OCI-LY1 (cell line): ENCODE measurements at regions not wholly inside any gene's neighbourhood (a gene's known extent, or its start where the extent isn't known, plus 50 kb on each side); places are given as distances from the start of the nearest gene placed in this dataset.

Experiments
- H2AFZ ChIP-seq: fragments of 200-600 bp; sonication (generic), shearing (Covaris generic); 2 replicates; pipeline ENCODE4 v1.6.0; 2014; ENCODE audit warnings: antibody characterized with exemption, mild to moderate bottlenecking, low read length
- H3F3A ChIP-seq: fragments of 200-600 bp; sonication (generic), shearing (Covaris generic); 2 replicates; pipeline ENCODE4 v1.6.0; 2014; ENCODE audit warnings: mild to moderate bottlenecking, antibody characterized with exemption, low read length, moderate library complexity; ENCODE audit not compliant: insufficient read depth
- H3K27ac ChIP-seq: fragments of 200-600 bp; sonication (generic); 2 replicates; pipeline ENCODE4 v1.5.1; 2014; ENCODE audit warnings: low read length, mixed run types, mild to moderate bottlenecking, low read depth; ENCODE audit not compliant: poor library complexity, severe bottlenecking
- H3K27me3 ChIP-seq: fragments of 200-600 bp; sonication (generic); 2 replicates; pipeline ENCODE4 v1.6.0; 2014; ENCODE audit warnings: antibody characterized with exemption, mild to moderate bottlenecking, low read length, moderate library complexity; ENCODE audit not compliant: insufficient read depth
- H3K36me3 ChIP-seq: fragments of 200-600 bp; sonication (generic); 2 replicates; pipeline ENCODE4 v1.6.1; 2014; ENCODE audit warnings: mild to moderate bottlenecking, antibody characterized with exemption, low read length, moderate library complexity, mixed read lengths; ENCODE audit not compliant: insufficient read depth
- H3K4me1 ChIP-seq: fragments of 200-600 bp; sonication (generic); 2 replicates; pipeline ENCODE4 v1.5.1; 2014; ENCODE audit warnings: mild to moderate bottlenecking, low read length, moderate library complexity; ENCODE audit not compliant: insufficient read depth, severe bottlenecking
- H3K4me2 ChIP-seq: fragments of 200-600 bp; sonication (generic), shearing (Covaris generic); 2 replicates; pipeline ENCODE4 v1.6.1; 2014; ENCODE audit warnings: low read length
- H3K4me3 ChIP-seq: fragments of 200-600 bp; sonication (generic); 2 replicates; pipeline ENCODE4 v1.5.1; 2014; ENCODE audit warnings: low read length, low read depth, mild to moderate bottlenecking, mixed read lengths; ENCODE audit not compliant: poor library complexity, severe bottlenecking
- H3K79me2 ChIP-seq: fragments of 200-600 bp; shearing (Covaris generic); 2 replicates; pipeline ENCODE4 v1.6.1; 2016; ENCODE audit warnings: mixed run types, low read length, mixed read lengths; ENCODE audit not compliant: insufficient read depth
- H3K9ac ChIP-seq: fragments of 200-600 bp; sonication (generic), shearing (Covaris generic); 2 replicates; pipeline ENCODE4 v1.6.1; 2014; ENCODE audit warnings: mild to moderate bottlenecking, low read length, mixed read lengths
- H3K9me2 ChIP-seq: fragments of 200-600 bp; sonication (generic), shearing (Covaris generic); 2 replicates; pipeline ENCODE4 v1.6.1; 2014; ENCODE audit warnings: low read depth, mild to moderate bottlenecking, low read length, mixed read lengths
- H3K9me3 ChIP-seq: fragments of 200-600 bp; shearing (Covaris generic); 2 replicates; pipeline ENCODE4 v1.6.1; 2014; ENCODE audit warnings: low read length, mixed read lengths
- H4K20me1 ChIP-seq: fragments of 200-600 bp; sonication (generic), shearing (Covaris generic); 2 replicates; pipeline ENCODE4 v1.6.0; 2016; ENCODE audit warnings: mild to moderate bottlenecking, low read length; ENCODE audit not compliant: insufficient read depth
- EZH2 ChIP-seq: fragments of 200-600 bp; sonication (generic), shearing (Covaris generic); IDR thresholded peaks from 2 replicates; pipeline ENCODE4 v1.8.0; 2017; ENCODE audit warnings: borderline replicate concordance, mixed run types, mild to moderate bottlenecking, antibody characterized with exemption, low read length, moderate library complexity, mixed read lengths
- TF ChIP-seq, protein P1 (sequence below): fragments of 200-600 bp; sonication (generic), shearing (Covaris generic); IDR thresholded peaks from 2 replicates; pipeline ENCODE4 v1.5.1; 2017; ENCODE audit warnings: mild to moderate bottlenecking, antibody characterized with exemption, low read length, moderate library complexity, mixed read lengths

DNA sequence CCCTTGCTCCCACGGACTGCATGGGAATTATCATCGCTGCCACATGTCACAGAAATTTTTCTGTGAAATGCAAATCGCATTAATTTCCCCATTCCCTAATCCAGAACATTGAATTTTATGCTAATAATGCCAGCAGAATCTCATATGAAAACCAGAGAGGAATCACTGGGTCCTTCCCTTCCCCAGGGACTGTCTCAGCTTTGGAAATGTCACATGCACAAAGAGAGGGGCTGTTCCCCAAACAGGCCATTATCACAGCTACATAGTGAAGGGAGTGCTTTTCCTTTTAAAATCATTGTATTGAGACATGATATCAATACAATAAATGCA lies 954.5 kb downstream of the BRD1 start:
- H3K9me2 ChIP-seq, result no peaks in the 10 kb centered on the region
- H3K27me3 ChIP-seq, result no peaks in the 10 kb centered on the region
- H2AFZ ChIP-seq, result no peak overlapping the region
- no peak overlapping the region for H3K4me3 ChIP-seq
- H3K79me2 ChIP-seq, result no peaks in the 10 kb centered on the region
- H3F3A ChIP-seq, result no peaks in the 10 kb centered on the region
- H3K36me3 ChIP-seq, result no peaks in the 10 kb centered on the region
- H3K4me1 ChIP-seq, result no peaks in the 10 kb centered on the region
- no peaks in the 10 kb centered on the region for H4K20me1 ChIP-seq
- no peak for TF ChIP-seq EZH2
- TF ChIP-seq, protein P1, sequence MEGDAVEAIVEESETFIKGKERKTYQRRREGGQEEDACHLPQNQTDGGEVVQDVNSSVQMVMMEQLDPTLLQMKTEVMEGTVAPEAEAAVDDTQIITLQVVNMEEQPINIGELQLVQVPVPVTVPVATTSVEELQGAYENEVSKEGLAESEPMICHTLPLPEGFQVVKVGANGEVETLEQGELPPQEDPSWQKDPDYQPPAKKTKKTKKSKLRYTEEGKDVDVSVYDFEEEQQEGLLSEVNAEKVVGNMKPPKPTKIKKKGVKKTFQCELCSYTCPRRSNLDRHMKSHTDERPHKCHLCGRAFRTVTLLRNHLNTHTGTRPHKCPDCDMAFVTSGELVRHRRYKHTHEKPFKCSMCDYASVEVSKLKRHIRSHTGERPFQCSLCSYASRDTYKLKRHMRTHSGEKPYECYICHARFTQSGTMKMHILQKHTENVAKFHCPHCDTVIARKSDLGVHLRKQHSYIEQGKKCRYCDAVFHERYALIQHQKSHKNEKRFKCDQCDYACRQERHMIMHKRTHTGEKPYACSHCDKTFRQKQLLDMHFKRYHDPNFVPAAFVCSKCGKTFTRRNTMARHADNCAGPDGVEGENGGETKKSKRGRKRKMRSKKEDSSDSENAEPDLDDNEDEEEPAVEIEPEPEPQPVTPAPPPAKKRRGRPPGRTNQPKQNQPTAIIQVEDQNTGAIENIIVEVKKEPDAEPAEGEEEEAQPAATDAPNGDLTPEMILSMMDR, result no peak
- H3K9me3 ChIP-seq, result no peaks in the 10 kb centered on the region
- H3K4me2 ChIP-seq, result no peak overlapping the region
- H3K9ac ChIP-seq, result no peak overlapping the region
- no peak overlapping the region for H3K27ac ChIP-seq

DNA sequence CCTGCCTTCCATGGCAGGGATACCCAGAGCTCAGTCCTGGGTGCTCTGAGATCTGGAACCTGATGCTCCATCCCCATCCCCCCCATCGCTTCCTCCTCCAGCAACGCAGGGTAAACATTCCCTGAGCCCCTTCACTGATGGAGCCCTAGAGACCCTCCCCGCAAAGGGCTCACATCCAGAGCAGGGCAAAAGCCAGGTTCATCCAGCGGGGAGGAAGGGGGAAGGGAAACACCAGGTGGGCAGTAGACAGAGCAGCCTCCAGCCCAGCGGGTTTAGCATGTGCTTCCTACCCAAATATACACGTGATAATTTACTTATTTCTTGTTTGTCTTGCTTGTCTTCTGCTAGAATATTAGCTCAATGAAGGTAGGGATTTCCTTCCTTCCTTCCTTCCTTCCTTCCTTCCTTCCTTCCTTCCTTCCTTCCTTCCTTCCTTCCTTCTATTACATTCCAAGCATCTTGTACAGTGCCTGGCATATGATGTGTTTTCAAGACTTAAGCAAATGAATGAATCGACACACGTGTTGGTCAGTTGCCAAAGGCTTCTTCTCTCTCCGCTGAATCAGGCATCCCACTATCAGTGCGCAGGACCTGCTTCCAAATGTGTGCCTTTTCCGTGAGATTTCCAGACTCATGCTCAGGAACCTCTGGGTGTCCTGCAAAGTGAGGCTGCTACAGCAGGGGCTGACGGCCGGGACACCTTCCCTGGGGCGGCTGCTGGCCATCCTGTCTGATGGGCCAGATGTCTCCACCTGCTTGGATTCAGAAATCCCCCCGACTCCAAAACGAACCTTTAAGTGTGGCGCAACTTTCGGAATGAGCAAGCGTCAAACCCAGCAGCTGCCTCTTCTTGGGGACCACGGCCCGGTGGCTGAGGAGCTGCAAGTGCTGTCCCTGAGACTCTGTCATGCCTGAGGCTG lies 955.1 kb downstream of the BRD1 start:
- H3K4me1 ChIP-seq, result no peaks in the 10 kb centered on the region
- H3K9me2 ChIP-seq, result no peaks in the 10 kb centered on the region
- no peaks in the 10 kb centered on the region for H3F3A ChIP-seq
- no peak overlapping the region for H2AFZ ChIP-seq
- H3K9ac ChIP-seq, result no peak overlapping the region
- no peaks in the 10 kb centered on the region for H4K20me1 ChIP-seq
- H3K27me3 ChIP-seq, result no peaks in the 10 kb centered on the region
- no peak overlapping the region for H3K27ac ChIP-seq
- H3K4me3 ChIP-seq, result no peak overlapping the region
- no peaks in the 10 kb centered on the region for H3K36me3 ChIP-seq
- no peaks in the 10 kb centered on the region for H3K79me2 ChIP-seq
- no peak overlapping the region for H3K4me2 ChIP-seq
- H3K9me3 ChIP-seq, result no peaks in the 10 kb centered on the region
- TF ChIP-seq, protein P1, result no peak
- no peak for TF ChIP-seq EZH2

DNA sequence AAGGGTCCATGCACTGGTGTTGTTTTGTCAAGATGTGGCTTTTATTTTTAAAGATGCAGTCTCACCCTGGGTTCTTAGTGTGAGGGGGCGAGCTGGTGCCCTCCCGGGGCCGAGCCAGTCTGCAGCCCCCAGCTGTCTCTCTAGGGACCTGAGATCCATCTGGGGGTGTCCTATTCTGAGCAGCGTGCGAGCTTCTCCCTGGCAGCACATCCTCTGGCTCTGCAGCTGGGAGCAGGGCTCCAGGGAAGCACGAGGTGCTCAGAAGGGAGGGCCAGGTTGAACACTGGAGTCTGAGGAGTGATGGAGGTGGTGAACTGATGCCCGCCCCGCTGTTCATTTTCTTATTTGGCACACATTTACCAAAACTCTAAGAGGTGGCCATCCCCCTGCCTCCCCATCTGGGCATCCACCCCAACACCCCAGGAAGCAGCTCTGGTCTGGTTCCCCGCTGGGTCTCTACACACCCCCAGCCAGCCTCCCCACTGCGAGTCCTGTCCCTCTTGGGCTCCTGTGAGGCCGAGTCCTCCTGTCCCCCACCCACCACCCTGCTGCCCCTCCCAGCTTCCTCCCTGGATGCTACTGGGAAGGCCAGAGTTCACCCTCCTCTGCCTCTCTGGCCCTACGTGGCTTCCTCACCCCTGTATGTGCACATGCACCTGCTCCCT lies 956.4 kb downstream of the BRD1 start:
- Histone ChIP-seq H3K36me3 (no peaks in the 10 kb centered on the region), H3K27ac (no peak overlapping the region), H3F3A (no peaks in the 10 kb centered on the region), H3K4me2 (no peak overlapping the region), H3K27me3 (no peaks in the 10 kb centered on the region), H3K4me1 (no peaks in the 10 kb centered on the region), H4K20me1 (no peaks in the 10 kb centered on the region), H3K9ac (no peak overlapping the region), H3K9me2 (no peaks in the 10 kb centered on the region), H3K4me3 (no peak overlapping the region), H3K9me3 (no peaks in the 10 kb centered on the region), H3K79me2 (no peaks in the 10 kb centered on the region), H2AFZ (no peak overlapping the region)
- TF ChIP-seq EZH2, result no peak
- TF ChIP-seq, protein P1, result no peak
